ENCODE measurements at regions not wholly inside any gene's neighbourhood (a gene's known extent, or its start where the extent isn't known, plus 50 kb on each side); places are given as distances from the start of the nearest gene placed in this dataset.

DNA sequence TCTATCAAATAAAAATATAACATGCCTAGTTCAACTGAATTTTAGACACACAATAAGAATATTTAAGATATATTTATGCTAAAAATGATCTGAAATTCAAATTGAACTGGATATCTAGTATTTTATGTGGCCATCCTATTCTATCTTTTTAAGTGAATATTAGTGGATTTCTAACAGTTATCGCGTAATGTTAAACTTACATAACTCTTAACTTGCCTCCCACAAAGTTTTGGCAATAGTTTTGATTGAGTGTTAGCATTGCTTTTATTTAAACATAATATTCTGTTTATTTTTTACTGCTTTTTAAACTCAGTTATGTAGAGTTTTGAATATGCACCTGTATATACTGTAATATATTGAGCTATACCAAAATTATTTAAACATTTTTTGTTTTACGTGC lies 1279.5 kb downstream of the OTOL1 start:
- Histone ChIP-seq H2BK15ac (replicated peaks; ENCODE audit: low read depth) (no peak overlapping the region), H3K79me1 (ENCODE audit: low read length) (no peaks in the 10 kb centered on the region), H3K79me2 (ENCODE audit: control insufficient read depth, insufficient read depth, low read length) (no peaks in the 10 kb centered on the region), H3K56ac (ENCODE audit: low read length) (no peak overlapping the region), H3K4me1 (ENCODE audit: control insufficient read depth, low read depth, low read length) (peaks cover 3% of the 10 kb centered on the region), H2AK5ac (ENCODE audit: low read length) (no peak overlapping the region), H3K18ac (ENCODE audit: low read length) (no peak overlapping the region), H3K27me3 (ENCODE audit: insufficient read depth, low read length, poor library complexity) (no peaks in the 10 kb centered on the region), H3K4ac (ENCODE audit: low read depth, low read length) (no peak overlapping the region), H2BK5ac (ENCODE audit: low read length) (no peak overlapping the region), H3K27ac (ENCODE audit: low read depth, low read length) (no peak overlapping the region), H4K8ac (ENCODE audit: low read depth, low read length) (no peak overlapping the region), H3K4me3 (ENCODE audit: low read length) (no peak overlapping the region), H4K5ac (ENCODE audit: low read length) (no peak overlapping the region), H3K23ac (ENCODE audit: low read length) (no peak overlapping the region), H3K9ac (ENCODE audit: low read length) (no peak overlapping the region), H3K36me3 (ENCODE audit: control insufficient read depth, insufficient read depth, low read length) (no peaks in the 10 kb centered on the region), H3K4me2 (ENCODE audit: low read length) (no peak overlapping the region), H2BK120ac (ENCODE audit: low read depth, low read length) (no peak overlapping the region)
- no peak for DNase-seq
- WGBS (ENCODE audit: extremely low coverage, insufficient coverage, low lambda C conversion rate), result no CpG with 5 or more reads among the region's 3 CpGs

DNA sequence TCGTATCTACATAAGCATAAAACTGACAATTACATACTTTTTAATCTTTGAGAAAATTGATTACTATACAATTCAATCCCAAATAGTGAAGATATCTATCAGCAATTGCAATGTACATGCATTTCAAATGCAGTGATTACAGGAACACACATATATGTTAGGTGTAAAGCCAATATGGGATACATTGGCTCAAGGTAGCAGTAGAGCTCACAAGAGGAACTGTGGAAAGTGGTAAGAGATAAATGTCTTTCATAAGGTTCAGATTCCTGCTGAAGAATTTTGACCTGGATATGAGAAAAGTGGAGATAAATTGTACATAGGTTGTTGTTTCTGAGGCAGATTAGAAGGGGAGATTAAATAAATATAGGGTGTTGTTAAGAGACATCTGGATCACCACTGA lies 1280.5 kb downstream of the OTOL1 start:
- Histone ChIP-seq H3K4me1 (ENCODE audit: control insufficient read depth, low read depth, low read length) (peaks cover 3% of the 10 kb centered on the region), H2BK15ac (replicated peaks; ENCODE audit: low read depth) (no peak overlapping the region), H3K23ac (ENCODE audit: low read length) (no peak overlapping the region), H3K79me1 (ENCODE audit: low read length) (no peaks in the 10 kb centered on the region), H3K27ac (ENCODE audit: low read depth, low read length) (no peak overlapping the region), H3K9ac (ENCODE audit: low read length) (no peak overlapping the region), H4K8ac (ENCODE audit: low read depth, low read length) (no peak overlapping the region), H4K5ac (ENCODE audit: low read length) (no peak overlapping the region), H3K4me2 (ENCODE audit: low read length) (no peak overlapping the region), H3K27me3 (ENCODE audit: insufficient read depth, low read length, poor library complexity) (no peaks in the 10 kb centered on the region), H2BK5ac (ENCODE audit: low read length) (no peak overlapping the region), H3K56ac (ENCODE audit: low read length) (no peak overlapping the region), H3K4ac (ENCODE audit: low read depth, low read length) (no peak overlapping the region), H2BK120ac (ENCODE audit: low read depth, low read length) (no peak overlapping the region), H3K36me3 (ENCODE audit: control insufficient read depth, insufficient read depth, low read length) (no peaks in the 10 kb centered on the region), H2AK5ac (ENCODE audit: low read length) (no peak overlapping the region), H3K18ac (ENCODE audit: low read length) (no peak overlapping the region), H3K79me2 (ENCODE audit: control insufficient read depth, insufficient read depth, low read length) (no peaks in the 10 kb centered on the region), H3K4me3 (ENCODE audit: low read length) (no peak overlapping the region)
- no peak for DNase-seq
- no CpG with 5 or more reads among the region's 1 CpG for WGBS (ENCODE audit: extremely low coverage, insufficient coverage, low lambda C conversion rate)

GRCh38 chr3:162780313-162780712 lies 1283.7 kb downstream of the OTOL1 start:
- H3K9ac ChIP-seq (ENCODE audit: low read length), result no peak overlapping the region
- H3K23ac ChIP-seq (ENCODE audit: low read length), result no peak overlapping the region
- no peaks in the 10 kb centered on the region for H3K4me1 ChIP-seq (ENCODE audit: control insufficient read depth, low read depth, low read length)
- H2BK15ac ChIP-seq (replicated peaks; ENCODE audit: low read depth), result peak overlapping the region; percentile 92
- H3K18ac ChIP-seq (ENCODE audit: low read length), result no peak overlapping the region
- no peak overlapping the region for H2AK5ac ChIP-seq (ENCODE audit: low read length)
- no peak overlapping the region for H4K8ac ChIP-seq (ENCODE audit: low read depth, low read length)
- H3K4me3 ChIP-seq (ENCODE audit: low read length), result no peak overlapping the region
- no peak for DNase-seq
- H2BK120ac ChIP-seq (ENCODE audit: low read depth, low read length), result no peak overlapping the region
- H3K36me3 ChIP-seq (ENCODE audit: control insufficient read depth, insufficient read depth, low read length), result no peaks in the 10 kb centered on the region
- no peak overlapping the region for H3K4me2 ChIP-seq (ENCODE audit: low read length)
- H2BK5ac ChIP-seq (ENCODE audit: low read length), result no peak overlapping the region
- no peaks in the 10 kb centered on the region for H3K79me2 ChIP-seq (ENCODE audit: control insufficient read depth, insufficient read depth, low read length)
- H3K79me1 ChIP-seq (ENCODE audit: low read length), result no peaks in the 10 kb centered on the region
- H3K56ac ChIP-seq (ENCODE audit: low read length), result no peak overlapping the region
- H3K27me3 ChIP-seq (ENCODE audit: insufficient read depth, low read length, poor library complexity), result no peaks in the 10 kb centered on the region
- no peak overlapping the region for H4K5ac ChIP-seq (ENCODE audit: low read length)
- no peak overlapping the region for H3K4ac ChIP-seq (ENCODE audit: low read depth, low read length)
- H3K27ac ChIP-seq (ENCODE audit: low read depth, low read length), result no peak overlapping the region

GRCh38 chr3:162799910-162800309 lies 1303.3 kb downstream of the OTOL1 start:
- Histone ChIP-seq H3K4me2 (ENCODE audit: low read length) (no peak overlapping the region), H3K23ac (ENCODE audit: low read length) (no peak overlapping the region), H3K56ac (ENCODE audit: low read length) (no peak overlapping the region), H3K79me2 (ENCODE audit: control insufficient read depth, insufficient read depth, low read length) (no peaks in the 10 kb centered on the region), H3K4me3 (ENCODE audit: low read length) (no peak overlapping the region), H3K36me3 (ENCODE audit: control insufficient read depth, insufficient read depth, low read length) (no peaks in the 10 kb centered on the region), H2BK120ac (ENCODE audit: low read depth, low read length) (no peak overlapping the region), H2AK5ac (ENCODE audit: low read length) (no peak overlapping the region), H3K4ac (ENCODE audit: low read depth, low read length) (no peak overlapping the region), H3K4me1 (ENCODE audit: control insufficient read depth, low read depth, low read length) (no peaks in the 10 kb centered on the region), H3K27me3 (ENCODE audit: insufficient read depth, low read length, poor library complexity) (no peaks in the 10 kb centered on the region), H2BK15ac (replicated peaks; ENCODE audit: low read depth) (no peak overlapping the region), H4K5ac (ENCODE audit: low read length) (no peak overlapping the region), H2BK5ac (ENCODE audit: low read length) (no peak overlapping the region), H3K9ac (ENCODE audit: low read length) (no peak overlapping the region), H3K27ac (ENCODE audit: low read depth, low read length) (no peak overlapping the region), H3K18ac (ENCODE audit: low read length) (no peak overlapping the region), H3K79me1 (ENCODE audit: low read length) (no peaks in the 10 kb centered on the region), H4K8ac (ENCODE audit: low read depth, low read length) (no peak overlapping the region)
- no CpG with 5 or more reads among the region's 2 CpGs for WGBS (ENCODE audit: extremely low coverage, insufficient coverage, low lambda C conversion rate)
- no peak for DNase-seq

- WGBS (ENCODE audit: extremely low coverage, insufficient coverage, low lambda C conversion rate), result no CpG with 5 or more reads among the region's 4 CpGs
Observed at GRCh38 chr3:162802228-162802965, 1305.8 kb downstream of the OTOL1 start.

DNA sequence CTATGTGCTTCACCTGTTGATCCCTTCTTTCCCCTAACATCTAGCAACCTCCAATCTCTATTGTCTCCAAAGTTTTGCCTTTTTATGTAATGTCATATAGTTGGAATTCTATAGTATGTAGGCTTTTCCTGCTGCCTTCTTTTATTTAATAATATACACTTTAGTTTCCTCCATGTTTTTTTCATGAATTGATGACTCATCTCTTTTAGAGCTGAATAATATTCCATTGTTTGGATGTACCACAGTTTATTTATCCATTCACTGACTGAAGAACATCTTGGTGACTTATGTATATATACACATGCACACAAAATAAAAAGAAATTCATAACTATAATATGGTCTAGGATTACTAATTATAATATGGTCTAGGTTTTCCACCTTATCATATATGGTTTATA lies 1314.2 kb downstream of the OTOL1 start:
- Histone ChIP-seq H3K4me1 (ENCODE audit: control insufficient read depth, low read depth, low read length) (no peaks in the 10 kb centered on the region), H3K79me2 (ENCODE audit: control insufficient read depth, insufficient read depth, low read length) (no peaks in the 10 kb centered on the region), H2BK5ac (ENCODE audit: low read length) (no peak overlapping the region), H3K9ac (ENCODE audit: low read length) (no peak overlapping the region), H3K27ac (ENCODE audit: low read depth, low read length) (no peak overlapping the region), H3K36me3 (ENCODE audit: control insufficient read depth, insufficient read depth, low read length) (no peaks in the 10 kb centered on the region), H3K23ac (ENCODE audit: low read length) (no peak overlapping the region), H3K56ac (ENCODE audit: low read length) (no peak overlapping the region), H2BK15ac (replicated peaks; ENCODE audit: low read depth) (no peak overlapping the region), H3K79me1 (ENCODE audit: low read length) (no peaks in the 10 kb centered on the region), H2AK5ac (ENCODE audit: low read length) (no peak overlapping the region), H2BK120ac (ENCODE audit: low read depth, low read length) (no peak overlapping the region), H3K27me3 (ENCODE audit: insufficient read depth, low read length, poor library complexity) (no peaks in the 10 kb centered on the region), H3K4me3 (ENCODE audit: low read length) (no peak overlapping the region), H3K4me2 (ENCODE audit: low read length) (no peak overlapping the region), H4K8ac (ENCODE audit: low read depth, low read length) (no peak overlapping the region), H4K5ac (ENCODE audit: low read length) (no peak overlapping the region), H3K4ac (ENCODE audit: low read depth, low read length) (no peak overlapping the region), H3K18ac (ENCODE audit: low read length) (no peak overlapping the region)
- DNase-seq, result no peak

More at GRCh38 chr3:162802228-162802965, 1305.8 kb downstream of the OTOL1 start:
- no peak overlapping the region for H3K27ac ChIP-seq (ENCODE audit: low read depth, low read length)
- no peak overlapping the region for H3K4me3 ChIP-seq (ENCODE audit: low read length)
- H3K4me1 ChIP-seq (ENCODE audit: control insufficient read depth, low read depth, low read length), result no peaks in the 10 kb centered on the region
- no peak overlapping the region for H3K4ac ChIP-seq (ENCODE audit: low read depth, low read length)
- no peak overlapping the region for H3K4me2 ChIP-seq (ENCODE audit: low read length)
- no peak overlapping the region for H2BK15ac ChIP-seq (replicated peaks; ENCODE audit: low read depth)
- H2AK5ac ChIP-seq (ENCODE audit: low read length), result no peak overlapping the region
- no peak overlapping the region for H3K9ac ChIP-seq (ENCODE audit: low read length)
- no peak overlapping the region for H4K8ac ChIP-seq (ENCODE audit: low read depth, low read length)
- H3K79me2 ChIP-seq (ENCODE audit: control insufficient read depth, insufficient read depth, low read length), result no peaks in the 10 kb centered on the region
- H2BK120ac ChIP-seq (ENCODE audit: low read depth, low read length), result no peak overlapping the region
- H3K79me1 ChIP-seq (ENCODE audit: low read length), result no peaks in the 10 kb centered on the region
- H4K5ac ChIP-seq (ENCODE audit: low read length), result no peak overlapping the region
- no peak overlapping the region for H3K18ac ChIP-seq (ENCODE audit: low read length)
- no peak for DNase-seq
- H3K23ac ChIP-seq (ENCODE audit: low read length), result no peak overlapping the region
- no peaks in the 10 kb centered on the region for H3K27me3 ChIP-seq (ENCODE audit: insufficient read depth, low read length, poor library complexity)
- no peak overlapping the region for H3K56ac ChIP-seq (ENCODE audit: low read length)
- no peaks in the 10 kb centered on the region for H3K36me3 ChIP-seq (ENCODE audit: control insufficient read depth, insufficient read depth, low read length)
- no peak overlapping the region for H2BK5ac ChIP-seq (ENCODE audit: low read length)
